ENCODE measurements at regions not wholly inside any gene's neighbourhood (a gene's known extent, or its start where the extent isn't known, plus 50 kb on each side); places are given as distances from the start of the nearest gene placed in this dataset.

DNA sequence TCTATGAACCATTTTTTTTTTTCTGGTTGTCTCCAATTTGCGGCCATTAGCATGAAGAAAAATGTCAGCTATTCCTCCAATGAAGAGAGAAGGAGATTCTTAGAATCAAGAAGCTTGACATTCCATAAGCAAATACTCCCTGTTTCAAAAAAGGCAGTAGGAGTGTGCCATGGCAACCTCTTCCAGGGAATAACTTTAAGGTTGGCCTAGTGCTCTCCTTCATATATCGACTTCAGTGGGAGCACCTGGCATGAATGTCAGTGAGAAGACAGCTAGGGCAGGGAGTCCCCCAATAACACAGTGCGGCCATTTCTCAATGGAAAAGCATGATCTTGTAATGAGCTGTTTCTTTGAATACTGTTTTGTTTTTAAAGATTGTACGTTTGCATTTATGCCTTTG, 493.0 kb upstream of the ATP11B start:
- Histone ChIP-seq H3K4me1 (no peaks in the 10 kb centered on the region), H3K9me3 (no peaks in the 10 kb centered on the region), H3K27ac (no peak overlapping the region), H3K4me3 (no peak overlapping the region), H3K36me3 (no peaks in the 10 kb centered on the region), H3K27me3 (no peaks in the 10 kb centered on the region)
- TF ChIP-seq POLR2AphosphoS5 (IDR thresholded peaks at IDR 0.05; ENCODE audit: insufficient read depth in 1 of 2, low read depth in 1 of 2), result no peak
- TF ChIP-seq, protein P1, sequence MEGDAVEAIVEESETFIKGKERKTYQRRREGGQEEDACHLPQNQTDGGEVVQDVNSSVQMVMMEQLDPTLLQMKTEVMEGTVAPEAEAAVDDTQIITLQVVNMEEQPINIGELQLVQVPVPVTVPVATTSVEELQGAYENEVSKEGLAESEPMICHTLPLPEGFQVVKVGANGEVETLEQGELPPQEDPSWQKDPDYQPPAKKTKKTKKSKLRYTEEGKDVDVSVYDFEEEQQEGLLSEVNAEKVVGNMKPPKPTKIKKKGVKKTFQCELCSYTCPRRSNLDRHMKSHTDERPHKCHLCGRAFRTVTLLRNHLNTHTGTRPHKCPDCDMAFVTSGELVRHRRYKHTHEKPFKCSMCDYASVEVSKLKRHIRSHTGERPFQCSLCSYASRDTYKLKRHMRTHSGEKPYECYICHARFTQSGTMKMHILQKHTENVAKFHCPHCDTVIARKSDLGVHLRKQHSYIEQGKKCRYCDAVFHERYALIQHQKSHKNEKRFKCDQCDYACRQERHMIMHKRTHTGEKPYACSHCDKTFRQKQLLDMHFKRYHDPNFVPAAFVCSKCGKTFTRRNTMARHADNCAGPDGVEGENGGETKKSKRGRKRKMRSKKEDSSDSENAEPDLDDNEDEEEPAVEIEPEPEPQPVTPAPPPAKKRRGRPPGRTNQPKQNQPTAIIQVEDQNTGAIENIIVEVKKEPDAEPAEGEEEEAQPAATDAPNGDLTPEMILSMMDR (IDR thresholded peaks at IDR 0.05), result no peak
- TF ChIP-seq POLR2A (IDR thresholded peaks at IDR 0.05), result no peak
- intact Hi-C loops (cut with DNase I), result no loop called here
- no peak for DNase-seq (ENCODE audit: extremely low spot score in 2 of 2)

GRCh38 chr3:182303169-182303568, 490.1 kb upstream of the ATP11B start:
- no peaks in the 10 kb centered on the region for H3K9me3 ChIP-seq
- intact Hi-C loops (cut with DNase I), result no loop called here
- no peak overlapping the region for H3K27ac ChIP-seq
- TF ChIP-seq POLR2AphosphoS5 (IDR thresholded peaks at IDR 0.05; ENCODE audit: insufficient read depth in 1 of 2, low read depth in 1 of 2), result no peak
- no peaks in the 10 kb centered on the region for H3K27me3 ChIP-seq
- H3K36me3 ChIP-seq, result no peaks in the 10 kb centered on the region
- no peak overlapping the region for H3K4me3 ChIP-seq
- no peak for DNase-seq (ENCODE audit: extremely low spot score in 2 of 2)
- no peaks in the 10 kb centered on the region for H3K4me1 ChIP-seq

DNA sequence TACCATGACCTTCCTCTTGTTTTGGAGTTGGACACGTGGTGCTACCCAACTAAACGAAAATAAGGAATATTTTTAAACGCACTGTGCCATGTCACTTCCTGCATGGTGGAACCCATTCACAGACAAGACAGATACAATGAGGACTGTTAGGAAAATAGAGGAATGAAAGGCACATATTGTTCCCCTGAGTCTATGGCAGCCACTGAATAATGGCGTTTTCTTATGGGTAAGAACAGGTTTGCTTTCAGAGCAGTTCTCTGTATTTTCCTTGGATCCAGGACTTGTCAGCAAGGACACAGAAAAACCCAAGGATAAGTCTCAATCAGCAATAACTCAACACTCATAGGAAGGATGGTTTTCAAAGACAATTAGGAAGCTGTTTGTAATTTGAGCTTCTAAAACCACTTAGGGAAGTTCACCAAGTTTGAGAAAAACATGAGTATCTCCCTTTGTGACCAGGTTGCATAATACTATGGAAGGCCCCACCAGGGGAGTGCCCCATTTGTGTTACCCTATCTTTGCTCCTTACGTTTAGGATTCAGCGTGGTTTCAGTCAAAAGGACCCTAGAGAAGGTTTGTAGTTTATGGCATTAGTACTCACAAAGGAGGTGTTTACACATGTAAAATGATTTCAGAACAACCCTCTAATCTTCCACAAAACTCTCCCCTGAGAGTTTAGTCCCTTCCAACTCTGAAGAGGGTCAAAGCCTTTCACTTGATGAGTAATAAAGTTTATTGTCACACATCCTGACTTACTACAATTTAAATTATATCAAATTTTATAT, 487.2 kb upstream of the ATP11B start:
- H3K27ac ChIP-seq, result no peak overlapping the region
- TF ChIP-seq POLR2A (IDR thresholded peaks at IDR 0.05), result no peak
- TF ChIP-seq, protein P1 (IDR thresholded peaks at IDR 0.05), result no peak
- H3K4me1 ChIP-seq, result no peaks in the 10 kb centered on the region
- no peaks in the 10 kb centered on the region for H3K9me3 ChIP-seq
- no peak for DNase-seq (ENCODE audit: extremely low spot score in 2 of 2)
- no peaks in the 10 kb centered on the region for H3K36me3 ChIP-seq
- H3K27me3 ChIP-seq, result no peaks in the 10 kb centered on the region
- H3K4me3 ChIP-seq, result no peak overlapping the region
- intact Hi-C loops (cut with DNase I), result no loop called here

DNA sequence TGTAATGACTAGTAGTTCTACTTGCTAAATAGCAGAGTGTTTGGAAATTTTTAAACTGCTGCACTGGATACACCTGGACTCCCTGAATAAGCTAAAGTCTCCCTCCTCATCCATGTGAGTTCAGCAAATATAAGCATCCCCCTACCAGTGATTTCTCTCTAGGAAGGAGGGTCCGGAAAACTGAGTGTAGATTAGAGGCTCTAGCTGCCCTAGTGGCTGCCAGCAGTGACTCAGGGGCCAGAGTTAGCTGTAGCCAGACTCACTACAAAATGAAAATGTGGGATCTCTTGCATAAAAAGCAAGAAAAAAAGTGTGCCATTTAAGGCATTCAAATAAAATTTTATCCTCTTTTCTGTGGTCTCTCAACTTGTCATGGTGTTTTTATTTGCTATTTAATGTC, 485.0 kb upstream of the ATP11B start:
- TF ChIP-seq POLR2A (IDR thresholded peaks at IDR 0.05), result no peak
- no peak for TF ChIP-seq POLR2AphosphoS5 (IDR thresholded peaks at IDR 0.05; ENCODE audit: insufficient read depth in 1 of 2, low read depth in 1 of 2)
- TF ChIP-seq, protein P1 (IDR thresholded peaks at IDR 0.05), result no peak
- no peaks in the 10 kb centered on the region for H3K9me3 ChIP-seq
- no peaks in the 10 kb centered on the region for H3K36me3 ChIP-seq
- DNase-seq (ENCODE audit: extremely low spot score in 2 of 2), result no peak
- intact Hi-C loops (cut with DNase I), result no loop called here
- no peaks in the 10 kb centered on the region for H3K4me1 ChIP-seq
- H3K4me3 ChIP-seq, result no peak overlapping the region
- no peak overlapping the region for H3K27ac ChIP-seq
- H3K27me3 ChIP-seq, result no peaks in the 10 kb centered on the region

DNA sequence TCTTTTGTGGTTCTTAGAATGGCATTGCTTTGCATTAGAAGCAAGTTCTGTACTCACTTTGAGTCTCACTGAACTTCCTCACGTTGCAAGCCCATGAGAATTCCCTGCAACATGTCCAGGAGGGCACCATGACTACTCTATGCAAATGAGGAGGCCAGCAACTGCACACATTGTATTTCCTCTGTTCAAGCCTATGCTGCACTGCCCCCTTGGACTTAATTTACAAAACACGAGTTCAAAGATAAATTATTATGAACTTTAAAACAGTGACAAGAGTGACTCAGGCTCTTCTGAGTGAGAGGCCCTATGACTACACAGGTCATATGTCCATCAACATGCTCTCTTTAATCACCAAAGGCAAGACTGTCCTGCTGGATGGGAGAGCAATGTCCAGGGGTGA, 484.2 kb upstream of the ATP11B start:
- intact Hi-C loops (cut with DNase I), result no loop called here
- Histone ChIP-seq H3K9me3 (no peaks in the 10 kb centered on the region), H3K27ac (no peak overlapping the region), H3K4me3 (no peak overlapping the region), H3K4me1 (no peaks in the 10 kb centered on the region), H3K36me3 (no peaks in the 10 kb centered on the region), H3K27me3 (no peaks in the 10 kb centered on the region)
- no peak for DNase-seq (ENCODE audit: extremely low spot score in 2 of 2)
- no peak for TF ChIP-seq POLR2AphosphoS5 (IDR thresholded peaks at IDR 0.05; ENCODE audit: insufficient read depth in 1 of 2, low read depth in 1 of 2)
- no peak for TF ChIP-seq POLR2A (IDR thresholded peaks at IDR 0.05)

GRCh38 chr3:182315313-182315712, 478.0 kb upstream of the ATP11B start:
- intact Hi-C loops (cut with DNase I), result no loop called here
- Histone ChIP-seq H3K9me3 (peaks cover 10% of the 10 kb centered on the region), H3K27me3 (no peaks in the 10 kb centered on the region), H3K27ac (no peak overlapping the region), H3K4me3 (no peak overlapping the region), H3K36me3 (no peaks in the 10 kb centered on the region), H3K4me1 (no peaks in the 10 kb centered on the region)
- DNase-seq (ENCODE audit: extremely low spot score in 2 of 2), result no peak
- TF ChIP-seq, protein P1 (IDR thresholded peaks at IDR 0.05), result no peak
- no peak for TF ChIP-seq POLR2AphosphoS5 (IDR thresholded peaks at IDR 0.05; ENCODE audit: insufficient read depth in 1 of 2, low read depth in 1 of 2)
- no peak for TF ChIP-seq POLR2A (IDR thresholded peaks at IDR 0.05)

Data from vagina (tissue), 2 donors.